Thoracic aorta (tissue), 2 donors: ENCODE measurements at regions not wholly inside any gene's neighbourhood (a gene's known extent, or its start where the extent isn't known, plus 50 kb on each side); places are given as distances from the start of the nearest gene placed in this dataset.

ENCODE experiments used
- ATAC-seq: fragments of 150-250 bp; one replicate; pipeline ENCODE4 v1.8.0; 2017; ENCODE audit warnings: low read depth; ENCODE audit not compliant: insufficient number of reproducible peaks, low FRiP score
- DNase-seq: peaks from one replicate; pipeline ENCODE4 v3.0.0-alpha.2; 2020; ENCODE audit warnings: low spot score
- H3K27ac ChIP-seq, 2 donors: fragments of 200-600 bp; sonication (generic); 1 replicate in 1 of 2; 2 replicates in 1 of 2; pipeline ENCODE4 v1.5.1; 2016; ENCODE audit warnings: mild to moderate bottlenecking in 2 of 2, moderate library complexity in 2 of 2
- H3K27me3 ChIP-seq: fragments of 200-600 bp; sonication (generic); replicated peaks from 2 replicates; pipeline ENCODE4 v1.6.0; 2016; ENCODE audit warnings: mild to moderate bottlenecking; ENCODE audit not compliant: insufficient read depth
- H3K36me3 ChIP-seq: fragments of 200-600 bp; sonication (generic); one replicate; pipeline ENCODE4 v1.5.1; 2016
- H3K4me1 ChIP-seq, 2 donors: fragments of 200-600 bp; sonication (generic); 1 replicate in 1 of 2; 2 replicates in 1 of 2; pipeline versions ENCODE4 v1.5.1 to v1.6.0; 2016; ENCODE audit warnings: low read depth in 2 of 2, mild to moderate bottlenecking in 1 of 2; ENCODE audit not compliant: control insufficient read depth in 1 of 2
- H3K4me3 ChIP-seq: fragments of 200-600 bp; sonication (generic); 2 replicates; pipeline ENCODE4 v1.5.1; 2016; ENCODE audit warnings: mild to moderate bottlenecking
- H3K9me3 ChIP-seq: fragments of 200-600 bp; sonication (generic); 2 replicates; pipeline ENCODE4 v1.5.1; 2016
- TF ChIP-seq, protein P1 (sequence below): fragments of 200-600 bp; sonication (generic); IDR thresholded peaks from one replicate; pipeline ENCODE4 v1.5.1; 2019; ENCODE audit warnings: antibody characterized with exemption

DNA sequence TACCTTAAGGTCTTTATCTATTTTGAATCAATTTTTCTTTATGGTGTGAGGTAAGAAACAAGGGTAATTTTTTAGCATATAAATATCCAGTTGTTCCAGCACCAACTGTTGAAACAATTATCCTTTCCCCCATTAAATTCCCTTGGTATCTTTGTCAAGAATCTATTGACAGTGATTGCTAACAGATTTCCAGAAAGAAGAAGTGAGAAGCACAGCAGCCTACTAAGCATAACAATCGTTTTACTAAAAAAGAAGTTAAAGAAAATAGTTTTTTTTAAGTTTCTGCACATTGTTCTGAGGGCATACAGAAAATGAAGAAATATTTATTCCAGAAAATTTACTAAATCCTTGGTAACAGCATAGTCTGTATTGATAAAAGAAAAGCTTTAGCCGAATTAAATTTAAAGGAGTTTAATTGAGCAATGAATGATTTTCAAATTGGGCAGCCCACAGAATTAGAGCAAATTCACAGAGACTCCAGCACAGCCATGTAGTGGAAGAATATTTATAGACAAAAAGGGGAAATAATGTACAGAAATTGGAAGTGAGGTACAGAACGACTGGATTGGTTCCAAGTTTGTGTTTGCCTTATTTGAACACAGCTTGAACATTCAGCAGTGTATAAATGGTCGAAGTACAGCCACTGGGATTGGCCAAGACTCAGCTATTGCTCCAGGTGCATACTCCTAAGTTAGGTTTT lies 97.9 kb upstream of the UST start:
- ATAC-seq, result no peak
- TF ChIP-seq, protein P1, sequence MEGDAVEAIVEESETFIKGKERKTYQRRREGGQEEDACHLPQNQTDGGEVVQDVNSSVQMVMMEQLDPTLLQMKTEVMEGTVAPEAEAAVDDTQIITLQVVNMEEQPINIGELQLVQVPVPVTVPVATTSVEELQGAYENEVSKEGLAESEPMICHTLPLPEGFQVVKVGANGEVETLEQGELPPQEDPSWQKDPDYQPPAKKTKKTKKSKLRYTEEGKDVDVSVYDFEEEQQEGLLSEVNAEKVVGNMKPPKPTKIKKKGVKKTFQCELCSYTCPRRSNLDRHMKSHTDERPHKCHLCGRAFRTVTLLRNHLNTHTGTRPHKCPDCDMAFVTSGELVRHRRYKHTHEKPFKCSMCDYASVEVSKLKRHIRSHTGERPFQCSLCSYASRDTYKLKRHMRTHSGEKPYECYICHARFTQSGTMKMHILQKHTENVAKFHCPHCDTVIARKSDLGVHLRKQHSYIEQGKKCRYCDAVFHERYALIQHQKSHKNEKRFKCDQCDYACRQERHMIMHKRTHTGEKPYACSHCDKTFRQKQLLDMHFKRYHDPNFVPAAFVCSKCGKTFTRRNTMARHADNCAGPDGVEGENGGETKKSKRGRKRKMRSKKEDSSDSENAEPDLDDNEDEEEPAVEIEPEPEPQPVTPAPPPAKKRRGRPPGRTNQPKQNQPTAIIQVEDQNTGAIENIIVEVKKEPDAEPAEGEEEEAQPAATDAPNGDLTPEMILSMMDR, result no peak
- Histone ChIP-seq H3K4me1 (peaks cover 8 to 22% of the 10 kb centered on the region in 2 donors), H3K9me3 (no peaks in the 10 kb centered on the region), H3K36me3 (no peaks in the 10 kb centered on the region), H3K27ac (no peak overlapping the region), H3K4me3 (no peak overlapping the region), H3K27me3 (no peaks in the 10 kb centered on the region)
- DNase-seq, result no peak

DNA sequence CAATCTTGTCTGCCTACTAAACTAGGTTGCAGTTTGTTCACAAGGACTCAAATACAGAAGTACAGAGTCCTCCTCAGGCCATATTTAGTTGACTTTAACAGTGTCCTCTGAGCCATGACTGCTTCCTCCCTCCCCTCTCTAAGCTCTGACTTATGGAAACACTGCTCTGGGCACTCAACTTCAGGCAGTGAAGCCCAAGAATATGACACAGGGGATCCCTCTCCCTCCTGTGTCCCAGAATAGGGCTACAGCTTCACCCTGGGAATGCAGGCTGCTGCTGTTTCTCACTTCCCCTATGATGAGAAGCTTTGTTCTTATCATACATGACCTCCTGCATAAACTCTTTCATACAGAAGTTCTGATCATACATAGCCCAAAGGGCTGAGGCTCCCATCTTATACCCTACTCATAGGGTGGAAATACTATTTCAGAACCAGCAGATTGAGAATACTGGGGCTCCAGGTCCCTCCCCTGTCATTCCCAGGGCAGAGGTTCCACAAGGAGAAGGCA lies 97.3 kb upstream of the UST start:
- Histone ChIP-seq H3K4me3 (no peak overlapping the region), H3K4me1 (peaks cover 8 to 22% of the 10 kb centered on the region in 2 donors), H3K27me3 (no peaks in the 10 kb centered on the region), H3K36me3 (no peaks in the 10 kb centered on the region), H3K27ac (no peak overlapping the region), H3K9me3 (no peaks in the 10 kb centered on the region)
- TF ChIP-seq, protein P1, result no peak
- no peak for DNase-seq
- ATAC-seq, result no peak

DNA sequence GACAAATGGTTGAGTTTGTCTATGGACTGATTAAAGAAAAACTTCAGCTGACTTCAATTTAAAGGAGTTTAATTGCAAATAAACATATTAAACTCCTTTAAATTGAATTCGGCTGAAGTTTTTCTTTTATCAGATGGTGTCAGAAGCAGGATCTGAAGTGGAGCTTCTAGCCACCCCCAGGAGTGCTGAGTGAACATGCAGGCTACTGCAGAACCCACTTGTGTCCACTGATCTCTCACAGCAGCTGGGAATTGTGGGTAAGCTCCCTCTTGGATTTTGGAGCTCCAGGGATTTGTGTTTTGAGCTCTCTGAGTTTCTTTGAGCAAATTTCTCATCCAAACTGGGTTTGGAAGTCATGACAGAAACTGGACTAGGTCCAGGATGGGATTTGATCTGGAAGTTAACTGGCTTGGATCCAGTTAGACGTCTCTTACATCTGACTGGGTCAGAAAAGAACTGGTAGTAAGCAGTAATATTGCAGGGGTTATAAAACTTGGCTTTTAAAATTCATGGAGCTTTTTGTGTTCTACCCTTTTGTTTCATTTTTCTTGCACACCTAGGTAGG lies 95.8 kb upstream of the UST start:
- ATAC-seq, result no peak
- peak overlapping the region; percentile 49 to 50 for H3K27ac ChIP-seq

DNA sequence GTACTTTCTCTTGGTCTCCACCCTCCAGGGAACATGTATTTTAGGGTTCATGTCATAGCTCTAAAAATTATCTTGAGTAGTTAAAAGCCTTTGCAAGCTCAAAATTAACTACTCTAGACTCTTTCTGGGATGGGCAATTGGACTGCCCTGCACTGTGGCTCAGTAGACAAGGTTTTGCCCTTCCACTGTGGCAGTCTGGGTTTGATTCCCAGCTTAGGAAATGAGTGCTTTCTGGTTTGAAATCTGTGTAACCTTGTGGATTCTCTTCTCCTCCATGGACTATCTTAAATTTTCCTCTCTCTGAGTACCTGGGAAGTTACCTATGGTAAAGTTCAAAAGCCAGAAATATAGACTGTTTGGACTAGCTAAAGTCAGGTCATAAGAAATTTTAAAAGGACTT lies 94.6 kb upstream of the UST start:
- Histone ChIP-seq H3K4me1 (peaks cover 8 to 35% of the 10 kb centered on the region in 2 donors), H3K36me3 (no peaks in the 10 kb centered on the region), H3K27ac (peak overlapping the region; percentile 49 to 50), H3K4me3 (no peak overlapping the region), H3K9me3 (no peaks in the 10 kb centered on the region), H3K27me3 (no peaks in the 10 kb centered on the region)
- DNase-seq, result no peak
- TF ChIP-seq, protein P1, result no peak
- no peak for ATAC-seq

More for the DNA sequence above, 95.8 kb upstream of the UST start:
- Histone ChIP-seq H3K9me3 (no peaks in the 10 kb centered on the region), H3K4me3 (no peak overlapping the region), H3K27me3 (no peaks in the 10 kb centered on the region), H3K36me3 (no peaks in the 10 kb centered on the region), H3K4me1 (peaks cover 8 to 25% of the 10 kb centered on the region in 2 donors)
- TF ChIP-seq, protein P1, result no peak
- no peak for DNase-seq

DNA sequence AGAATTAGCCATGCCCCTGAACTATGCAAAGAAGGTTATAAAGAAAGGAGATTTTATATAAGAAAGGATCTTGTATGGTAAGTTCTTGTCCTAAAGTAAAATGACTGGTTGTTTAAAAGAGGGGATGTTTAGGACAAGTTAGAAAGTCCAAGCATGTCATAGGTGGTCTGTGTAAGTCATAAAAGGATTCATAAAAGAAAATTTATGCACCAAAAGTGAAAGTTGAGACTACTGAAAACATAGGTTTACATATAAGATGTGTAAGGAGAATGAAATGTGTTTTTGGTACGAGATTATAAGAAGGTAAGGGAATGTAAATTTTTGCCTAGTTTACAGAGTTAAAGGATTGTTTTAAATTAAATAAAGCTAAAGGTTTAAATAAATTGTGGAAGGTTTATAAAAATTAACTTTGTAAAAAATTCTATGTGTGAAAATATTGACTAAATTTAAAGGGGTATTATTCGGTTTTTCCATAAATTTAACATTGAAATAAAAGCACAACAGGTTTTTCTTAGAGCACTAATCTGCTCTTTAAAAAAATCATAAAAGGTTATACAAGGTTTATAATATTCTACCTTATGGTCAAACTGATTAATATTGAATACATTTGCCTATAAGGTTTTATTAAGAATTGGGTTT lies 93.6 kb upstream of the UST start:
- DNase-seq, result no peak
- Histone ChIP-seq H3K4me3 (no peak overlapping the region), H3K9me3 (no peaks in the 10 kb centered on the region), H3K36me3 (no peaks in the 10 kb centered on the region), H3K4me1 (peaks cover 8 to 39% of the 10 kb centered on the region in 2 donors), H3K27me3 (no peaks in the 10 kb centered on the region), H3K27ac (no peak overlapping the region)
- ATAC-seq, result no peak
- TF ChIP-seq, protein P1, result no peak
